HG03354 (cell line): ENCODE measurements at regions not wholly inside any gene's neighbourhood (a gene's known extent, or its start where the extent isn't known, plus 50 kb on each side); places are given as distances from the start of the nearest gene placed in this dataset.
"Not testable (repeated sequence)": the region's sequence is repeated elsewhere in the genome, so short reads cannot be mapped to it uniquely, and the experiment has no call there.

ENCODE experiments used
- ATAC-seq: cut with Tn5 transposase; IDR thresholded peaks from one replicate; pipeline ENCODE4 v1.9.1; 2021; ENCODE audit warnings: mild to moderate bottlenecking; ENCODE audit not compliant: unreplicated experiment, poor library complexity, severe bottlenecking

- no peak for ATAC-seq
These were observed 56.1 kb upstream of the HELT start for GRCh38 chr4:184962125-184962638.

- ATAC-seq, result not testable (repeated sequence)
These were observed 52.9 kb upstream of the HELT start for GRCh38 chr4:184965230-184966050.

DNA sequence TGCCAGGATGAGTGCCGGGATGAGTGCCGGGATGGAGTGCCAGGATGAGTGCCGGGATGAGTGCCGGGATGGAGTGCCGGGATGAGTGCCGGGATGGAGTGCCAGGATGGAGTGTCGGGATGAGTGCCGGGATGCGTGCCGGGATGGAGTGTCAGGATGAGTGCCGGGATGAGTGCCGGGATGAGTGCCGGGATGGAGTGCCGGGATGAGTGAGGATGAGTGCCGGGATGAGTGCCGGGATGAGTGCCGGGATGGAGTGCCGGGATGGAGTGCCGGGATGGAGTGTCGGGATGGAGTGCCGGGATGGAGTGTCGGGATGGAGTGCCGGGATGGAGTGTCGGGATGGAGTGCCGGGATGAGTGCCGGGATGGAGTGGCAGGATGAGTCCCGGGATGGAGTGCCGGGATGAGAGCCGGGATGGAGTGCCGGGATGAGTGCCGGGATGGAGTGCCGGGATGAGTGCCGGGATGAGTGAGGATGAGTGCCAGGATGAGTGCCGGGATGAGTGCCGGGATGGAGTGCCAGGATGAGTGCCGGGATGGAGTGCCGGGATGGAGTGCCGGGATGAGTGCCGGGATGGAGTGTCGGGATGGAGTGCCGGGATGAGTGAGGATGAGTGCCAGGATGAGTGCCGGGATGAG lies 52.1 kb upstream of the HELT start:
- ATAC-seq, result not testable (repeated sequence)

DNA sequence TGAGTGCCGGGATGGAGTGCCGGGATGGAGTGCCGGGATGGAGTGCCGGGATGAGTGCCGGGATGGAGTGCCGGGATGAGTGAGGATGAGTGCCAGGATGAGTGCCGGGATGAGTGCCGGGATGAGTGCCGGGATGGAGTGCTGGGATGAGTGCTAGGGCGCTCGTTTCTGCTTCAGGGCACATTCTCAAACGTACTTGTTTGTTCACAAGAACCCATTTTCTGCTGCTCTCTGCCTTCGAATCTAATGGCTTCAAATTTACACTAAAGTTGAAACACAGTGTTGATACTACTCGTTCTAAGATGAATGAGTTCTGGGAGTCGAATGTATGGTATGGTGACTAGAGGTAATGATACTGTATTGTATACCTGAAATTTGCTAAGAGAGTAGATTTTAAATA lies 50.6 kb upstream of the HELT start:
- not testable (repeated sequence) for ATAC-seq

- ATAC-seq, result no peak
These were observed 49.9 kb upstream of the HELT start for GRCh38 chr4:184968366-184968765.
